ENCODE measurements at regions not wholly inside any gene's neighbourhood (a gene's known extent, or its start where the extent isn't known, plus 50 kb on each side); places are given as distances from the start of the nearest gene placed in this dataset.

GRCh38 chr16:86897486-86897885 lies 319.1 kb downstream of the FOXL1 start:
- TF ChIP-seq POLR2A (IDR thresholded peaks at IDR 0.05; ENCODE audit: low read length): no peak
- no peak for TF ChIP-seq GATA1 (IDR thresholded peaks at IDR 0.05; ENCODE audit: low read depth, low read length)

Data from erythroblast (primary cell).